HG03342 (cell line): ENCODE measurements at regions not wholly inside any gene's neighbourhood (a gene's known extent, or its start where the extent isn't known, plus 50 kb on each side); places are given as distances from the start of the nearest gene placed in this dataset.

Source experiments
- ATAC-seq: cut with Tn5 transposase; IDR thresholded peaks from one replicate; pipeline ENCODE4 v1.9.1; 2021; ENCODE audit warnings: mild to moderate bottlenecking, moderate library complexity; ENCODE audit not compliant: unreplicated experiment

GRCh38 chr18:77439888-77440287 is 190.2 kb downstream of the GALR1 start:
- no peak for ATAC-seq

GRCh38 chr18:77442393-77442792 is 192.7 kb downstream of the GALR1 start:
- no peak for ATAC-seq

GRCh38 chr18:77444385-77444784 is 194.7 kb downstream of the GALR1 start:
- ATAC-seq: no peak

DNA sequence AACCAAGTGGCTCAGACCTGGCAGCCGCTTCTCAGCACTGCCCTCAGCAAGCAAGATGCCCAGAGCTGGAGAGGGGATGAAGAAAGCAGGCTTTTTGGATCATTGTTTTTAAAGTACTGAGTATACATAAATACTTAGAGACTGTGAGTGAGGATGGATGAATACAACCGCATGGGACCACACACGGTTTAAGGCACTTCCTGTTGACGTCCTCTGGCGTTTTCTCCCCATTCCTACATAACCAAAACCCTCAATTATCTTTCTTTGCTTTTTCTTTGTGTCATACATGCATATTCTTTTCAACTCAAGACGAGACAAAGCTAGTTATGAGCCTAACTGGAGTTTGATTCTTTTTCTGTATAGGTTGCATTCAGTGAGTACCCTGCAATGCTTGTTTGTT is 198.4 kb downstream of the GALR1 start:
- ATAC-seq: no peak

GRCh38 chr18:77455004-77455403 is 205.4 kb downstream of the GALR1 start:
- no peak for ATAC-seq

DNA sequence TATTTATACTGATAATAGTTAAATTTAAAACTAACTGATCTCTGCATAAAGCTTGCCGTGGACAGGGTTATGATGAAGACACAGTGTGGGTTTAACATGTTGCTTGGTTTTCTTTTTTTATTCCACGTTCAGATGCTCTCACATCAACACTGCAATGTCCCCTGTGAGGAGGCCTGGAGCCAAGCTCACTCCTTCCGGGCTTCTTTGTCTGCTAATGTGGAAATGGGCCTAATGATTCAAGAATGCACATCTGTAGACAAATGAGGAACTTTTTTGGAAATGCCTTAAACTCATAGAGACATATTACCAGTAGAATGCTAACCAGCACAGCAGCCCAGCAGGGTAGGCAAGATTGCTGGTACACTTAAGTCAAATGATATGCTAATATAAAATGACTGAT is 208.0 kb downstream of the GALR1 start:
- no peak for ATAC-seq

DNA sequence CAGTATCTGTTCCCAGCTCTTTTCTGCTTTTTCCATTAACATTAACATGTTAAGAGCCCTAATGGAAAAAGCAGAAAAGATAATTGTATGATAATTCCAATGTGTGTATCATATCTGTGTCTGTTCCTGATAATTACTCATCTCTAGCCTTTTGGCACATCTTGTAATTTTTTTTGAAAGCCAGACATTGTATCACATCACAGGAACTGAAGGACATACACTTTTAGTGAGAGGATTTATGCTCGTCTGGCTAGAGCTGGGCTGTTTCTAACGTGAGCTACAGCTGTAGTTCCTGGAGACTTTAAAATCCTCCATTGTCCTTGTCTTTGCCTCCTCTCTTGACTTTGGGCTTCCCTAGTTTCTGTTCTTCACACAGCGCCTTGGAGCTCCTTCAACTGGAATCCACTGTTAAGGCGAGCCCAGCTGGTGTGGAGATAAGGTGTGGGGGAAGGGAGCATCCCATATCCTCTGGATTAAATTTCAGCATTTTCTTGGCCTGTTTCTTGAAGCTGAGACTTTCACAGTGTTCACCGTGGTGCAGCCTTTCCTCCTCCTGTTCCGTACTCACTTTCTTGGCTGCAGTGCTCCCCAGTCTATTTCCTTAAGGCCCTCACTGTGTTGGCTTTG is 211.5 kb downstream of the GALR1 start:
- ATAC-seq: no peak

DNA sequence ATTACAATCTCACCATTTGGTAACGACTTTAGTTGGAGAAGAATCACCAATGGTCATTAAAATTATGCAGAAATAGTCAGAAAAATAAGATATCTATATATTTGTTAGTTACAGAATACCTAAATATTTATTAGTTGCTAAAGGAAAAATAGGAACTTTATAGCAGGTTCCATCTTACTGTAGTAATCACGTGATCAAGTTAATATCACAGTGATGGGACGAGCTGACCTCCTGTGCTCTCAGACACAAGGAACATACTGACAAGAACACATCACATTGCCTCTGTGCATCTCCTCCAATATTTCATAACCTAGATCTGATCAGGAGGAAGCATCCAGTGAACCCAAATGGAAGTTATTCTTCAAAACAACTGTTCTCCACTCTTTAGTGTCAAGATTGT is 215.3 kb downstream of the GALR1 start:
- no peak for ATAC-seq

DNA sequence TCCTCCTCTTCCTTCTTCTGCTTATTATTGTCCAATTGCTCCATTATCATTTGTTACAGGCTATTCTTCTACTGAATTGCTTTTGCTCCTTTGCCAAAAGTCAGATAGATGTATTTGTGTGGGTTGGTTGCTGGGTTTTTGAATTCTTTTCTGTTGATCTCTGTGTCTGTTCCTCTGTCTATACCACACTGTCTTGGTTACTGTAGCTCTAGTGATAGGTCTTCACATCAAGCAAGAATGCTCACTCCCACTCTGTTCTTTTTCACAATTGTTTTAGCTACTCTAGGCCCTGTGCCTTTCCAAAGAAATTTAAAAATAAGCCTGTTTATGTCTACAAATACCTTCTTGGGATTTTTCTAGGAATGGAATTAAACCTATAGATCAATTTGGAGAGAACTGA is 217.2 kb downstream of the GALR1 start:
- ATAC-seq: no peak

DNA sequence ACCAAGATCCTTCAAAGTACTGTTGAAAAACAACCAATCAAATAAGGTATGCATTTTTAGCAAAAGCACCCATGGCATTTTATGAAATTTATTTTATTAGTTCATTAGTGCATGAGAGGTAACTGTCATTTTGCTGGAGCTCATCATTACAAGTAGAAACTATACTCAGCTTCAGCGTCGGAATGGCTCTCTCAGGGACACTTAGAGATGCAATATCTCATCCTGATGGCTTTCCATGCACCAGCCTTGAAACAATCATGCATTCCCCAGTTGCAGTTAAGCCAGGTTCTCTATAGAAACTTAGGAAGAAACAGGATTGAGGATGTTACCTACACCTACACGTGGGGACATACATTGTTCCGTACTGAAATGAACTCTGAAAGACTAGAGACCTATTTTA is 219.5 kb downstream of the GALR1 start:
- no peak for ATAC-seq

DNA sequence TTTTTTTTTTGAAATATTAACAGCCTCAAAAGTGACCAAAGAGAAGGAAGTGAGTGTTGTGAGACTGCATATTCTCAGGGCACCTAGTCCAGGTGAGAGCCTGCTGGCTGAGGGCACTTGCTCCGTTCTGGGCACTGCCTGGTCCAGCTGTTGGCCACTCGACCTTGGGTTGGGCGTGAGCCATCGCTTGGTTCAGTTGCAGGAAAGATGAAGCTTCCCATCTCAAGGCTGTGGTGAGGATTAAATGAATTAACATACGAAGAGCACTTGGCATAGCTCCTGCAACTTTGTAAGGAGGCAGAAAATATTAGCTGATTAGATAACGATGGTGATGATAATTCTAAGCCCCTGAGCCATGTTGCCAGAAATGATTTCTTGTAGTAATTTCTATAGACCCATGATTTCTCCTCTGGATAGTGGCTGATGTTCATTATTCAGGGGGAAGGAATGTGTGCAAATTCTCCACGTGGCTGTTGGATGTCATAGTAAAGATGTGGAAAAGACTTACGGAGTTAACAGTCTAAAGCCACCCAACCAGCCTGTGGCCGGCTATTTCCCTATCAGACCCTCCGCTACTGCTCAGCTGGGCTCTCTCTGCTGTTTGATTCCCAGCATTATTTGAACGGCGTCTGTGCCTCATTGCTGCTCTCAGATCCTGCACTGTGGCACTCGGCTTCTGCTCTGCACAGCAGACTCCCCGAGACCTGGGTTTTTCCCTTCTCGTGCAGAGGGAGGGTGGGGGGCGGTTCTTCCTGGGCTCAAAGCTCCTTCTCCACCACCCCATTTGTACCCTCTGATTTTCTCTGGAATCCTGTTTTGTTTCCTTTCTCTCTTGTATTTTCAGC is 221.1 kb downstream of the GALR1 start:
- no peak for ATAC-seq

GRCh38 chr18:77472509-77472908 is 222.9 kb downstream of the GALR1 start:
- no peak for ATAC-seq

- ATAC-seq: no peak
These were observed 229.2 kb downstream of the GALR1 start for GRCh38 chr18:77478646-77479442.

DNA sequence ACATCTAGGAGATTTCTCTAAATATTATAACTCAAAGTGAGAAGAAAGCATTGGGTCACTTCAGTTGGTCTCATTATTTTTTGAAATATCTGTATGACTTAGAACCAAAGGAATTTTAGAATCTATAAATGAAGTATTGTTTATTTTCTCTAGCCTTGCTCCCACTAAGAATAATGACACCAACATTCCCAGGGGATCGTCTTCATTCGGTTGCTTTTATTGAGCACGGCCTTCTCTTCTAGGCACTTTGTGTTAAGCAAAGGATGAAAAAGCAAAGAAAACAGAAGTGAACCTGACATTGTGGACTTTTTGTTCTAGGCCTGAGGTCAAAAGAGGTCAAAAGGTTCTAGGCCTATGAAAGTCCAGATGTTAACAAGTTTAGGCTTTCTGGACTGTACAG is 231.9 kb downstream of the GALR1 start:
- ATAC-seq: no peak

DNA sequence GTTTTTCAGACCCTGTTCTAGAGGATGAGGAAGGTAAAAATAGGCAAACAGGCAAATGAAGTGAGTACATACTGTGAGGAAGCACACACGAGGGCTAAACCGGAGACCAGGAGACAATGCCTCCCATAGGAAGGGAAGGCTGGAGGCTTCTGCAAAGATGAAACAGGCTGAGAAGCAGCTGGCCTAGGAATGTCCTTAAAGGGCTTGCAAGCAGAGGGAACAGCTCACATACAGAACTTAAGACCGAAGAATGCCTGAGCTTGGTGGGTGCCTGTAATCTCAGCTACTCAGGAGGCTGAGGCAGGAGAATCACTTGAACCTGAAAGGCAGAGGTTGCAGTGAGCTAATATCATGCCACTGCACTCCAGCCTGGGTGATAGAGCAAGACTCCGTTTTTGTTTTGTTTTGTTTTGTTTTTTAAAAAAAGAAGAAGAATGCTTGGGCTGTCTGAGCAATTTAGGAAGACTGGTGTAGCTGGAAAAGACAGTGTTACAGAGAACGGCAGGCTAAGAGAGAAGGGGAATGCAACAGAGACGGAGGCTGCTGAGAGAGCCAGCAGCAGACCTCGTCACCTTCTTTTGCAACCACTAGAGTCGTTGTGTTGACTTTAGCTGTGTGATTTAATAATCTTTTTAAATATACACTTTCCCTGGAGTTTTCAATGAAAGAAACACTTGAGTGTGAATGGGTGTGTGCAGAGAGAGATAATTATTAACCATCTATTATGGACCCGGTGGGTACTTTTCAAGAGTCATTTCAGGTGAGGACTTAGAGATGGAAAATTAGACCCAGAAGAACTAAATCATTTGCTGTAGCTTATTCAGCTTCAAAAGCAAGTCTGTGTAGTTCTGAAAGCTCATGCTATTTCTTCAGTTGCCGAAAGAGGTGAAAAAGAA is 232.8 kb downstream of the GALR1 start:
- no peak for ATAC-seq

DNA sequence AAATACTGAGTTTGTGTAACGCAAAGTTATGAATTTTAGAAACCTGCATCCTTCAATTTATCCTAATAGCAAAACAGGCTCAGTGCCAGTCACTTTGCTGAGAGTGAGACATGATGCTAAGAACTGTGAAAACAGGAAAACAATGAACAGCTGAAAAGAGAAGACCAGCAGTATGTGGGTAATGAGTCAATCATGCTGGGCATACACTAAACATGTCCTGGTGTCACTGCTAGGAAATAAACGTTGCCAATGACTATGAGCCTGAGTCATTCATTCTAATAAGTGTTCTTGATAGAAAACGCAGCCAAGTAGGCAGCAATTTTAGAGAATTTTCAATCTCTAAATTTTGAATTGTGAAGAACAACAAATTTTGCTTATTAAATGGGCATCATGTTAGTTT is 237.3 kb downstream of the GALR1 start:
- ATAC-seq: no peak

DNA sequence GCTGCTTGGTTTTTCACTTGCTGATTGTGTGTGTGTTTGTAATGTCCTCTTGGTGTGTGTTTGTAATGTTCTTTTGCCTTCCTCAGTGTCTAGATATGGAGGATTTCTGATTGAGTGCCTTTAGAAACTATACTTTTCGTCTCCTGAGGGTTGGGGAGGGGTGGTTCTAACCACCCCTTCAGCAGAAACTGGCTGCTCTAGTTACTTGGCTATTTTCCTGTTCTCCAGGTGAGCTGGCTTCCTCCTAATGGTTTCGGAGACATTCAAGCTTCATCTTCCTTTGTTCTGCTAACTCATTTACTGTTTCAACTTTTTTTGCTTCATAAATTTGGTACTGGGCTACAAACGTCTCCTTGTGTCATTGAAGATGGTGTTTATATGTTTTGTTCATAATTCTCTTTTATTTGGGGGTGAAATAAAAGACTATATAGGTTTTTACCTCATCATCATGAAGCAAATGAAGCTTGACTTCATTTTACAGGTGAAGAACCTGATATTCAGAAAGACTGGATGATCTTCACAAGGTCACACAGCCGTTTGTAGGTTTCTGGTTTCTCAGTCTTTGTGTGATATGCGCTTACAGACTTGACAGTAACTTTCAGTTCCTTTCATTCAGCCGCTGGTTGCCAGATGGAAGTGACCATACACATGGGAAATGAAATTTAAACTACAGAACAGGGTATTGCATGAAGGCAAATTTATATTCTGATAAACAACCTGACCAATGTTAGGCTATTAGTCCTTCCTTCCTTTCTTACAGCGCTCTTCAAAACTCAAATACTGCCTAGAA is 238.5 kb downstream of the GALR1 start:
- ATAC-seq: no peak

DNA sequence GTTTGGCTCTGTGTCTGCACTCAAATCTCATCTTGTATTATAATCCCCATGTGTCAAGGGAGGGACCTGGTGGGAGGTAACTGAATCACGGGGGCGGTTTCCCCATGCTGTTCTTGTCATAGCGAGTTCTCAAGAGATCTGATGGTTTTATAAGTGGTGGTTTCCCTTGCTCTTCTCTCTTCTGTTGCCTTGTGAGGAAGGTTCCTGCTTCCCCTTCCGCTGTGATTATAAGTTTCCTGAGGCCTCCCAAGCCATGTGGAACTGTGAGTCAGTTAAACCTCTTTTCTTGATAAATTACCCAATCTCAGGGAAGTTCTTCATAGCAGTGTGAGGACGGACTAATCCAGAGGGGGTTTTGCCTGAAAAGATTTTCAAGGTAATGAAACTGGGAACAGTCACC is 245.4 kb downstream of the GALR1 start:
- ATAC-seq: no peak

DNA sequence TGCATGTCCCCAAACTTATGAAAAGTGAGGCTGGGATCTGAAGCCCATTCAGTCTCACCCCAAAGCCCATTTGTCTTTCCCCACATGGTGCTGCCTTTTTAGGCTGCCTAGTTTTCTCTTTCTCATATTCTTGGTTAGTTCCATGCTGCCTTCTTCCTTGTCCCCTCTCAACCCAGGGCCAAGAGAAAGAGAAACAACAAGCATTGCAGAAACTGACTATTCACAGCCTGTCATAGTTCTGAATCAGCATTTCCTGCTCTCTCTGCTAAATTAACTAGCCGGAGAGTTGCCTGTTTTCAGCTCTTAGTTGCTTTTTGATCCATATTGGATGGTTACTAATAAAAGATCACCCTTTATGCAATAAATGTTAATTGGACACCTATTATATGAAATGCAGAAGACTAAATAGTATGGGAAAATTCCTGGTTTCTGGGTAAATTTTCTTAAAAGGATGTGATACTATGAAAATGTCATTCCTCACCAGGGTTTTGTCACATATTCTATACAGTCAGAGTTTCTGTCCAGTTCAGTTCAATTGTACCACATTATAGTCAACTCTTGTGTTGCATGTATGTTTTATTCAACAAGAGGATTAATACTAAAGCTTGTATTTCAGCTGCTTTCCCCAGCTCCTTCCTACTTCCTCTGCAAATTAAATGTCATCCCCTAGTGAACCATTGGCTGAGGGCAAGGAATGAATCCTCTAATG is 246.5 kb downstream of the GALR1 start:
- ATAC-seq: no peak
